ENCODE measurements at regions not wholly inside any gene's neighbourhood (a gene's known extent, or its start where the extent isn't known, plus 50 kb on each side); places are given as distances from the start of the nearest gene placed in this dataset.
"Not testable (repeated sequence)": the region's sequence is repeated elsewhere in the genome, so short reads cannot be mapped to it uniquely, and the experiment has no call there.

- H3K27me3 ChIP-seq (ENCODE audit: control insufficient read depth, insufficient read depth, low read length) = no peaks in the 10 kb centered on the region
Observed at GRCh38 chr20:41770427-41770826, 152.2 kb upstream of the CHD6 start.

GRCh38 chr20:41769592-41770018 is 151.4 kb upstream of the CHD6 start:
- no peaks in the 10 kb centered on the region for H3K4me1 ChIP-seq (ENCODE audit: control insufficient read depth, insufficient read depth, low read length)

More at GRCh38 chr20:41770427-41770826, 152.2 kb upstream of the CHD6 start:
- Histone ChIP-seq H3K27ac (ENCODE audit: low read depth, low read length) (no peak overlapping the region), H3K9ac (ENCODE audit: low read length) (no peak overlapping the region), H3K4me3 (ENCODE audit: low read length) (no peak overlapping the region), H3K4me1 (ENCODE audit: control insufficient read depth, insufficient read depth, low read length) (no peaks in the 10 kb centered on the region), H3K36me3 (ENCODE audit: control insufficient read depth, insufficient read depth, low read length) (no peaks in the 10 kb centered on the region)

GRCh38 chr20:41750137-41750536 is 132.0 kb upstream of the CHD6 start:
- no peaks in the 10 kb centered on the region for H3K36me3 ChIP-seq (ENCODE audit: control insufficient read depth, insufficient read depth, low read length)
- no peaks in the 10 kb centered on the region for H3K4me1 ChIP-seq (ENCODE audit: control insufficient read depth, insufficient read depth, low read length)
- no peak overlapping the region for H3K9ac ChIP-seq (ENCODE audit: low read length)
- no peak overlapping the region for H3K4me3 ChIP-seq (ENCODE audit: low read length)
- no peak overlapping the region for H3K27ac ChIP-seq (ENCODE audit: low read depth, low read length)
- no peaks in the 10 kb centered on the region for H3K27me3 ChIP-seq (ENCODE audit: control insufficient read depth, insufficient read depth, low read length)

More at GRCh38 chr20:41769592-41770018, 151.4 kb upstream of the CHD6 start:
- Histone ChIP-seq H3K36me3 (ENCODE audit: control insufficient read depth, insufficient read depth, low read length) (no peaks in the 10 kb centered on the region), H3K4me3 (ENCODE audit: low read length) (no peak overlapping the region), H3K27ac (ENCODE audit: low read depth, low read length) (no peak overlapping the region), H3K9ac (ENCODE audit: low read length) (no peak overlapping the region), H3K27me3 (ENCODE audit: control insufficient read depth, insufficient read depth, low read length) (no peaks in the 10 kb centered on the region)

GRCh38 chr20:41748756-41749582 is 130.8 kb upstream of the CHD6 start:
- Histone ChIP-seq H3K27me3 (ENCODE audit: control insufficient read depth, insufficient read depth, low read length) (no peaks in the 10 kb centered on the region), H3K4me3 (ENCODE audit: low read length) (no peak overlapping the region), H3K4me1 (ENCODE audit: control insufficient read depth, insufficient read depth, low read length) (no peaks in the 10 kb centered on the region), H3K27ac (ENCODE audit: low read depth, low read length) (no peak overlapping the region), H3K36me3 (ENCODE audit: control insufficient read depth, insufficient read depth, low read length) (no peaks in the 10 kb centered on the region), H3K9ac (ENCODE audit: low read length) (no peak overlapping the region)

- no peak overlapping the region for H3K27ac ChIP-seq (ENCODE audit: low read depth, low read length)
- no peaks in the 10 kb centered on the region for H3K36me3 ChIP-seq (ENCODE audit: control insufficient read depth, insufficient read depth, low read length)
- H3K4me3 ChIP-seq (ENCODE audit: low read length) = no peak overlapping the region
- H3K9ac ChIP-seq (ENCODE audit: low read length) = no peak overlapping the region
- H3K4me1 ChIP-seq (ENCODE audit: control insufficient read depth, insufficient read depth, low read length) = no peaks in the 10 kb centered on the region
- H3K27me3 ChIP-seq (ENCODE audit: control insufficient read depth, insufficient read depth, low read length) = no peaks in the 10 kb centered on the region
Observed at GRCh38 chr20:41748051-41748450, 129.9 kb upstream of the CHD6 start.

- Histone ChIP-seq H3K36me3 (ENCODE audit: control insufficient read depth, insufficient read depth, low read length) (no peaks in the 10 kb centered on the region), H3K9ac (ENCODE audit: low read length) (no peak overlapping the region), H3K4me3 (ENCODE audit: low read length) (no peak overlapping the region), H3K27ac (ENCODE audit: low read depth, low read length) (no peak overlapping the region), H3K27me3 (ENCODE audit: control insufficient read depth, insufficient read depth, low read length) (no peaks in the 10 kb centered on the region), H3K4me1 (ENCODE audit: control insufficient read depth, insufficient read depth, low read length) (no peaks in the 10 kb centered on the region)
Observed at GRCh38 chr20:41747226-41747625, 129.0 kb upstream of the CHD6 start.

- H3K27me3 ChIP-seq (ENCODE audit: control insufficient read depth, insufficient read depth, low read length) = no peaks in the 10 kb centered on the region
- no peak overlapping the region for H3K9ac ChIP-seq (ENCODE audit: low read length)
- no peak overlapping the region for H3K4me3 ChIP-seq (ENCODE audit: low read length)
- H3K4me1 ChIP-seq (ENCODE audit: control insufficient read depth, insufficient read depth, low read length) = no peaks in the 10 kb centered on the region
- no peak overlapping the region for H3K27ac ChIP-seq (ENCODE audit: low read depth, low read length)
- no peaks in the 10 kb centered on the region for H3K36me3 ChIP-seq (ENCODE audit: control insufficient read depth, insufficient read depth, low read length)
Observed at GRCh38 chr20:41746635-41747034, 128.5 kb upstream of the CHD6 start.

GRCh38 chr20:41738604-41739206 is 120.5 kb upstream of the CHD6 start:
- H3K36me3 ChIP-seq (ENCODE audit: control insufficient read depth, insufficient read depth, low read length) = no peaks in the 10 kb centered on the region
- H3K4me1 ChIP-seq (ENCODE audit: control insufficient read depth, insufficient read depth, low read length) = no peaks in the 10 kb centered on the region
- H3K4me3 ChIP-seq (ENCODE audit: low read length) = no peak overlapping the region
- H3K27me3 ChIP-seq (ENCODE audit: control insufficient read depth, insufficient read depth, low read length) = no peaks in the 10 kb centered on the region
- no peak overlapping the region for H3K9ac ChIP-seq (ENCODE audit: low read length)
- no peak overlapping the region for H3K27ac ChIP-seq (ENCODE audit: low read depth, low read length)

- H3K4me1 ChIP-seq (ENCODE audit: control insufficient read depth, insufficient read depth, low read length) = no peaks in the 10 kb centered on the region
- no peak overlapping the region for H3K27ac ChIP-seq (ENCODE audit: low read depth, low read length)
- no peaks in the 10 kb centered on the region for H3K36me3 ChIP-seq (ENCODE audit: control insufficient read depth, insufficient read depth, low read length)
- H3K9ac ChIP-seq (ENCODE audit: low read length) = no peak overlapping the region
- no peak overlapping the region for H3K4me3 ChIP-seq (ENCODE audit: low read length)
- no peaks in the 10 kb centered on the region for H3K27me3 ChIP-seq (ENCODE audit: control insufficient read depth, insufficient read depth, low read length)
Observed at GRCh38 chr20:41735949-41736348, 117.8 kb upstream of the CHD6 start.

- H3K4me1 ChIP-seq (ENCODE audit: control insufficient read depth, insufficient read depth, low read length) = no peaks in the 10 kb centered on the region
- H3K27me3 ChIP-seq (ENCODE audit: control insufficient read depth, insufficient read depth, low read length) = no peaks in the 10 kb centered on the region
- no peak overlapping the region for H3K4me3 ChIP-seq (ENCODE audit: low read length)
- no peaks in the 10 kb centered on the region for H3K36me3 ChIP-seq (ENCODE audit: control insufficient read depth, insufficient read depth, low read length)
- no peak overlapping the region for H3K9ac ChIP-seq (ENCODE audit: low read length)
- H3K27ac ChIP-seq (ENCODE audit: low read depth, low read length) = no peak overlapping the region
Observed at GRCh38 chr20:41734506-41734945, 116.3 kb upstream of the CHD6 start.

- no peak overlapping the region for H3K4me3 ChIP-seq (ENCODE audit: low read length)
- no peaks in the 10 kb centered on the region for H3K36me3 ChIP-seq (ENCODE audit: control insufficient read depth, insufficient read depth, low read length)
- no peak overlapping the region for H3K27ac ChIP-seq (ENCODE audit: low read depth, low read length)
- H3K9ac ChIP-seq (ENCODE audit: low read length) = no peak overlapping the region
- H3K4me1 ChIP-seq (ENCODE audit: control insufficient read depth, insufficient read depth, low read length) = no peaks in the 10 kb centered on the region
- no peaks in the 10 kb centered on the region for H3K27me3 ChIP-seq (ENCODE audit: control insufficient read depth, insufficient read depth, low read length)
Observed at GRCh38 chr20:41733151-41733550, 115.0 kb upstream of the CHD6 start.

GRCh38 chr20:41731198-41731597 is 113.0 kb upstream of the CHD6 start:
- not testable (repeated sequence) for H3K4me3 ChIP-seq (ENCODE audit: low read length); H3K4me1 ChIP-seq (ENCODE audit: control insufficient read depth, insufficient read depth, low read length); H3K9ac ChIP-seq (ENCODE audit: low read length); H3K36me3 ChIP-seq (ENCODE audit: control insufficient read depth, insufficient read depth, low read length); H3K27ac ChIP-seq (ENCODE audit: low read depth, low read length); H3K27me3 ChIP-seq (ENCODE audit: control insufficient read depth, insufficient read depth, low read length)

GRCh38 chr20:41727681-41728080 is 109.5 kb upstream of the CHD6 start:
- not testable (repeated sequence) for H3K27ac ChIP-seq (ENCODE audit: low read depth, low read length); H3K27me3 ChIP-seq (ENCODE audit: control insufficient read depth, insufficient read depth, low read length); H3K4me1 ChIP-seq (ENCODE audit: control insufficient read depth, insufficient read depth, low read length); H3K9ac ChIP-seq (ENCODE audit: low read length); H3K4me3 ChIP-seq (ENCODE audit: low read length); H3K36me3 ChIP-seq (ENCODE audit: control insufficient read depth, insufficient read depth, low read length)
